GM10266 (cell line): ENCODE measurements at regions not wholly inside any gene's neighbourhood (a gene's known extent, or its start where the extent isn't known, plus 50 kb on each side); places are given as distances from the start of the nearest gene placed in this dataset.

Experiments
- DNase-seq: peaks from one replicate; pipeline ENCODE4 v3.0.0; 2012; ENCODE audit errors: extremely low spot score
- CTCF ChIP-seq: IDR thresholded peaks from 2 replicates; pipeline ENCODE4 v1.5.1; 2012; ENCODE audit warnings: mild to moderate bottlenecking, low read depth; ENCODE audit not compliant: control insufficient read depth, insufficient read depth; ENCODE audit errors: missing control alignments

DNA sequence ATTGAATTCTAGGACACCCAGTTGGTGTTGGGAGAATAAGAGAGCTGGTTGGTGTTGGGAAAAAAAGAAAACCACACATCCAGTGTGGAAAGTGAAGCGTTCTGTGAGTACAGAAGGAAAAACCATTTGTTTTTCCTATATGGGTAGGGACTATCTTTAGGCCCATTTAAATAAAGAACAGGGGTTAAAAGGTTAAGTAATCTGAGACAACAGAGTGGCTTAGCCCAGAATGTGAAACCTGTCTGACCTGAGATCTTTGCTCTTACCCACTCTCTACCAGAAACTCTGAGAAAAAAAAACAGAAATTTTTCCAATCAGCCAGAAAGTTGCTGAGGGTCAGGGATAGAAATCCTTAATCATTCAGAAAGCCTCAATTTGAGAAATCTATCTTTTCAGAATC is 59.8 kb upstream of the LRRC55 start:
- no peak for TF ChIP-seq CTCF
- DNase-seq, result no peak

DNA sequence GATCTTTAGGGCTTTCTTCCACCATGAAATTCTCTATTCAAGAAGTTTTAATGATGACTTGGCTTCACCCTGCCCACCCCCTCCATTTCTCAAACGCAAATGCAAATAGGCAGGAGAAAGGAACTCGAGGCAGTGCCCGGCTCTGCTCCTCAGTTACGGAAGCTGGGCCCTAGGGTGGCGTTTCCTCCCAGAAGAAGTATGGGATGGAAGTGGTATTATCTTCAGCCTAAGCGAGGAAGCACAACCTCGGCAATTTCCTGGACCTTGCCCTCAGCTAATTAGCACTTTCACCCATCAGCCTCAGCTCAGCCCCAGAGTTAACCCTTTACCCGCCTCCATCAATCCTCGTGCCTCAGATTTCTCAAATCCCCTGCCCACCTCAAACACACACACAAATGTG is 58.2 kb upstream of the LRRC55 start:
- no peak for DNase-seq
- no peak for TF ChIP-seq CTCF

- DNase-seq, result no peak
- TF ChIP-seq CTCF, result no peak
These were observed 57.2 kb upstream of the LRRC55 start for GRCh38 chr11:57124505-57124904.

- DNase-seq, result no peak
- no peak for TF ChIP-seq CTCF
These were observed 56.8 kb upstream of the LRRC55 start for GRCh38 chr11:57124917-57125316.

DNA sequence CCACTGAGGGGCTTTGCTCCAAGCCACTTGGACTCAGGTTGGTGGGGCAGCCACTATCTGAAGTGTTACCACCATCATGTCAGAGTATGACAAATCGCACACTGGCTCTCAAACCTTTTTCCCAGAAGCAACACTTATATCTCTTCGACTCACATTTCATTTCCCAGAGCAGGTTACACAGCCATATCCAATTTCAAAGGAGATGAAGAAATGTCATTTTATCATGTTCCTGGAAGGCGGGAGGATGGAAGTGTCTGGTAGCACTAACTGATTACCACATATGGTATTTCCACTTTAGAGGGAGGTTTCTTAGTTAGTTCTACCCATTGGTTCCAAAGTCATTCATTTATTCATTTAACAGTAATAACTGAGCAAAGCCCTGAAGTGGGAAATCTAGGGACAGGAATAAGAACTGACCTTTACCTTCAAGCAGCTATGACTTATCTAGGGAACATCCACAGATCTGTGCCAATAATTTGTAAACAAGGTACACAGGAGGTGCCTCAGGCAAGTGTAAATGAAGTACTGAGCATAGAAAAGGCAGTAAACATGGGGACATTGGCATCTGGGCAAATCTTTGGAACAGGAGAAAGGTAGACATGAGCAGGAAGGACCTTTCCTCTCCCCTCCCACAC is 54.9 kb upstream of the LRRC55 start:
- no peak for DNase-seq
- no peak for TF ChIP-seq CTCF

DNA sequence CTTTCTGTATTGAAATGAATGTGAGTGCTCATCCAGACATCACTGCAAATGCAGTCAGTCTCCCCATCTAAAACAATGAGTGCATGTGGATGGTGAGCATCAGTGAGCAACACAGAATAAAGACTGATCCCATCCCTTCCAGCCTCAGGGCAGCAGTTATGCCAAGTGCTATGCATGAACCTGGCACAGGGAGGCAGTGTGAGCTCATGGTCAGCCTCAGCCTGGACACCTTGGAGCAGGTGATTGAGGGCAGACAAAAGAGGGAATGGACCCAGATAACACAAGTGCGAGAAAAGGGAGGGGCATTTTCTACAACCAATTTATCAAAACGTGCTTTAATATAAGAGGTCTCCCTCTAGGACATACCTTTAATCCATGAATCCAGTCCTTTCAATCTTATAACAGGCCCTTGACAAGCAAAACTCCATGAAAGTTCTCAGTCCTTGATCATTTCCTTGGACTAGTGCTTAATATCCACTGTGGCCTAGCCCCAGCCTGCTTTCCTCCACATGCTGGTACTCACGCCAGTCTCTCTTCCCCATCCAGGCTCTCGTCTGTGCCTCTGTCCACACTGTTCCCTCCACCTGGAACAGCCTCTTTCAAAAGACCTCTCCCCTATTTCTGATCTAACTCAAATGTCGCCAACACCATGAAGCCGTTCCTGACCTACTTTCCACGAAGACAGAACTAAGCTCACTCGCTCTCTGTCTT is 50.5 kb upstream of the LRRC55 start:
- TF ChIP-seq CTCF, result peak; percentile 34
- DNase-seq, result no peak
